HL-60 (cell line): ENCODE measurements at regions not wholly inside any gene's neighbourhood (a gene's known extent, or its start where the extent isn't known, plus 50 kb on each side); places are given as distances from the start of the nearest gene placed in this dataset.

Experiments
- DNase-seq, 2 experiments: peaks; one replicate each; pipeline ENCODE4 v3.0.0-alpha.2; 2010 to 2020; ENCODE audit warnings: low read depth in 1 of 2, low spot score in 1 of 2
- H3K27ac ChIP-seq: fragments of 250-450 bp; sonication (Bioruptor Pico); replicated peaks from 2 replicates; pipeline ENCODE4 v1.5.1; 2020; ENCODE audit warnings: mild to moderate bottlenecking, moderate library complexity
- H3K27me3 ChIP-seq: fragments of 250-450 bp; sonication (Bioruptor Pico); 2 replicates; pipeline ENCODE4 v1.5.1; 2021; ENCODE audit warnings: mild to moderate bottlenecking, moderate library complexity; ENCODE audit not compliant: insufficient read depth, poor library complexity, severe bottlenecking
- H3K4me3 ChIP-seq: replicated peaks from 2 replicates; pipeline ENCODE4 v1.5.1; 2011; ENCODE audit warnings: mild to moderate bottlenecking, control low read depth, low read length; ENCODE audit not compliant: insufficient read depth
- CTCF ChIP-seq: IDR thresholded peaks from one replicate; pipeline ENCODE4 v1.5.1; 2011; ENCODE audit warnings: low read length, control low read depth, inconsistent platforms; ENCODE audit not compliant: insufficient read depth
- GABPA ChIP-seq: IDR thresholded peaks from 2 replicates; pipeline ENCODE4 v1.6.1; 2012; ENCODE audit warnings: low read depth
- POLR2AphosphoS5 ChIP-seq: IDR thresholded peaks from 2 replicates; pipeline ENCODE4 v1.6.1; 2012; ENCODE audit warnings: low read depth
- REST ChIP-seq: IDR thresholded peaks from 2 replicates; pipeline ENCODE4 v1.6.1; 2012; ENCODE audit warnings: low read depth; ENCODE audit not compliant: insufficient replicate concordance
- SPI1 ChIP-seq: IDR thresholded peaks from 2 replicates; pipeline ENCODE4 v1.6.1; 2012; ENCODE audit warnings: low read depth, mild to moderate bottlenecking, borderline replicate concordance

- Histone ChIP-seq H3K4me3 (no peak overlapping the region), H3K27me3 (peaks cover 11% of the 10 kb centered on the region), H3K27ac (no peak overlapping the region)
- DNase-seq = no peak
- TF ChIP-seq SPI1 = no peak
- TF ChIP-seq GABPA = no peak
- no peak for TF ChIP-seq POLR2AphosphoS5
- TF ChIP-seq CTCF = no peak
- TF ChIP-seq REST = no peak
These were observed 423.1 kb downstream of the SHANK2 start for GRCh38 chr11:70829134-70829885.

- Histone ChIP-seq H3K27me3 (peaks cover 9% of the 10 kb centered on the region), H3K4me3 (no peak overlapping the region), H3K27ac (no peak overlapping the region)
- TF ChIP-seq SPI1 (0 out of 2 replicates have a peak, but pooled peaks have one; percentile 8), GABPA (no peak)
- DNase-seq = no peak
These were observed 422.5 kb downstream of the SHANK2 start for GRCh38 chr11:70829886-70830272.

- Histone ChIP-seq H3K27ac (no peak overlapping the region), H3K4me3 (no peak overlapping the region), H3K27me3 (no peaks in the 10 kb centered on the region)
- no peak for TF ChIP-seq GABPA
- TF ChIP-seq CTCF = no peak
- TF ChIP-seq REST = no peak
- TF ChIP-seq POLR2AphosphoS5 = no peak
- TF ChIP-seq SPI1 = no peak
- no peak for DNase-seq
These were observed 419.4 kb downstream of the SHANK2 start for GRCh38 chr11:70833011-70833410.

- Histone ChIP-seq H3K27me3 (no peaks in the 10 kb centered on the region), H3K4me3 (no peak overlapping the region), H3K27ac (no peak overlapping the region)
- no peak for DNase-seq
- TF ChIP-seq GABPA (no peak), POLR2AphosphoS5 (no peak), CTCF (no peak), SPI1 (no peak), REST (no peak)
These were observed 418.8 kb downstream of the SHANK2 start for GRCh38 chr11:70833554-70833953.
